SKM-1 treated with dmso at 0.1 percent for 144 hours (cell line): ENCODE measurements at regions not wholly inside any gene's neighbourhood (a gene's known extent, or its start where the extent isn't known, plus 50 kb on each side); places are given as distances from the start of the nearest gene placed in this dataset.
"Not testable (repeated sequence)": the region's sequence is repeated elsewhere in the genome, so short reads cannot be mapped to it uniquely, and the experiment has no call there.

ENCODE experiments used
- DNase-seq: peaks from one replicate; lab custom pipeline; 2025; ENCODE audit not compliant: unreplicated experiment; lab: John Stamatoyannopoulos, UW

DNA sequence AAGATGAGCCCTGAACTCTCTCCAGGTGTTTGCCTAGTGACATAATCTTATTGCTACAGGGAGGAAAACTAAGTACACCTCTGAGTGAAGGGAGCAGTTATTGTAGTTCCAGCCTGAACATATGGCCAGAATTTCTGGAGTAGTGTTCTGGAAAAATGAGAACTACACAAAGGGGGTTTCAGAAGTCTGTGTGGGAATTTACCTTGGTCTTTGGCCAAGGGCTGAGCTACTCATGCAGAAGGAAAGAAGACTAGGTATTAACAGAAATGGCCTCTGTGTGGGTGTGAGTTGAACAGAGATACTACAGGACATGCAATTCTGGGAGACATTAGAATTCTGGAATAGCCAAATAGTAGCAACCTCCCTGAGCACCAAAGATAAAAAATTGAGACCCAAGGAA lies 1009.7 kb upstream of the GJE1 start:
- DNase-seq: no peak

DNA sequence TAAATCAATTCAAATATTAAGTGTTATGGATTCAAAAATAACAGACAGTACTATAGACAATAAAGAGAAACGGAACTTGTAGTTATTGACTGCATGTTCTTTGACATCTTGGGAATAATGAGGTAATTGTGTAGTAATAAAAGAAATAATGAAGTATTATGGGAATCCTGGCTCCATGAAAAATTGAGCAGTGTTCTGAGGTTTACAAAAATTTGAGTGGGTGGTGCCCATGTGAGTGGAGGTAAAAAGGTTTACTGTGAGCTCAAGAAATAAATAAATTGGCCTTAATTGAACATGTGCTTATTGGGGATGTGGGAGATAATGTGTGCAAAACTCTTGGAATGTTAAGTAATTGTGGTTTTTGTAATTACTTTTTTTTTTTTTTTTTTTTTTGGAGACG lies 1013.7 kb upstream of the GJE1 start:
- DNase-seq: no peak

DNA sequence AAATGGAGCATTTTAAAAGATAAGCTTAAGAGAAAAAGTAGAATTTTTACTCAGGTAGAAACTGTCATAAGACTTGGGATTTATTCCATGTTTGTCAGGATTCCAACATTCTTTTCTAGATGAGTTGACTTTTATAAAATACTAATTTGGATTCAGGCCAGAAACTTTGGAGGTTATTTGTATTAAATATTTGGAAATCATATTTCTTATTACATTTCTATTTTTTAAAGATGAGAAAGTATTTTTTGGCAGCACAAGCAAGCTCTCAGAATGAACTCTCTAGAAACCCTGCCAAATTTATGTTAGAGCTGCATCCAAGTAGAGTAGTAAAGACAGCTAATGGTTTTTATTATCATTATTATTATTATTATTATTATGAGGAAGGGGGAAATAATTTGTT lies 1014.9 kb upstream of the GJE1 start:
- no peak for DNase-seq

DNA sequence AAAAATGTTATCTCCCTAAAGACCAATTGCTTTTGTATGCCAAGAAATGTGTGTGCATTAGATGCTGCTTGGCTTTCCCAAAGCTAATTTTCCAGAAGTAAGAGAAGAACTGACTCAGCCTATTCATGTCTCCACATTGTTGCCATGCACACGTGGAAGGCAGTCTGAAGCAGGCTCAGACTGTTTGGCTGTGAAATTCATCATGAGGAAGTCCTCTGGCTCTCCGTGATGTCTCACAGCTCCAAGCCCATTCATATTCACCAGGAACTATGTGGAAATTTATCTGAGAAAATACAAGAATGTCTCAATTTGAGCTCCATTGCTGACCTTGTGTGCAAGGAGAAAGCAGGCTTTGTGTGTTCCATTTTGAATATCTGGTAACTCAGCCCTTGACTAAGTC lies 1022.2 kb upstream of the GJE1 start:
- DNase-seq: no peak

DNA sequence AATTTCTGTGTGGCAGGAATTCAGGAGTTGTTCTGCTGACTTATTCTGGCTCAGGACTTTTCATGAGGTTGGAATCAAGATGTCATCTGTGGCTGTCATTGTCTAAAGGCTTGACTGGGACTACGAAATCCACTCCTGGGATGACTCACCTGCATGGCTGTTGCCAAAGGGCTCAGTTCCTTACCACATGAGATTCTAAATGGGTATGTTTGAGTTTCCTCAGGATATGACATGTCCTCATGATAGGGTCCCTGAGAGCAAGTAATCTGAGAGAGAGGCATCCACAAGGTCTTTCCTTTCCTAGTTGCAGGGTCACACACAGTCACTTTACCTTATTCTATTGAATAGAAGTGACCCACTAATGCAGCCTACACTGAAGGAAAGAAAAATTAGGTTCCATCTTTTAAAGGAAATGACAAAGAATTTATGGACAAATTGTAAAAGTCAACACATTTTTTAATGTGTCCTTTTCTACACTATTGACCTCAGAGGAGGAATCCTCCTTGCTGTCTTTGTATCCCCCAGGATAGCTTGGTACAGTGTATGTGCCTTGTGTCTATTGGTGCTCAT lies 1025.0 kb upstream of the GJE1 start:
- DNase-seq: no peak

DNA sequence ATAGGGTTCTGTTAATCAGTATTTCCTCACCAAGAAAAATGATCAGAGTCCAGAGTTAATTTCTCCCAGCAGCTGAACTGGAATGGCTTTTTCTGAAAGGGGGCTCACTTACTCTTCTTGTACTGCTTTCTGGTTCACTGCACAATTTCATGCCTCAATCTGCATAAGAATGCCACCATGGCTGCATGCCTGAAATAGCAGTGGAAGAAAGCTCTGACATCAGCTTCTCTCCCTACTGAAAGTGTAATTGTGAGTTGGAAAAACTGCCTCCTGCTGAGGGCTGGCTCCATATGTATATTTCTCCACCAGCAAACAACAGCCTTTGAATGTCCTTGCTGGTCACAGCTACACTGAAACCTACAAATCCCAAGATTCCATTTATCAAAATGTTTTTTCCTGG lies 1027.2 kb upstream of the GJE1 start:
- DNase-seq: no peak

DNA sequence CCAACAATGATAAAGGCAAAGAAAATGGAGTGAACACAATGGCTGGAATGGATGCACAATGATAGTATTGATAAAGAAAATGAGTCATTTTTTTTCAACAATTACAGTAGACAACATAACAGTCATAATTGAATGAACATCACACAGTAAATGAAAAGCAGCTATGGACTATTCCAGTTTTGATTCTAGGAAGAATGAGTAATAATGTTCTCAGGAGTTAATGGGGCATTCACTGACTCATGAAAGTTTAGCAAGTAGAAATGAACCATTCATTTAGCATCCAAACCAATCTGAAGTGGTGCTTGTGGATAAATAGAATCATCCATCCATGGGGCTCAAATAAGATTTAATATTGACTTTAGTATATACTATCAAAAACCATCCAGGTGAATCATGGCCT lies 1029.5 kb upstream of the GJE1 start:
- DNase-seq: no peak

DNA sequence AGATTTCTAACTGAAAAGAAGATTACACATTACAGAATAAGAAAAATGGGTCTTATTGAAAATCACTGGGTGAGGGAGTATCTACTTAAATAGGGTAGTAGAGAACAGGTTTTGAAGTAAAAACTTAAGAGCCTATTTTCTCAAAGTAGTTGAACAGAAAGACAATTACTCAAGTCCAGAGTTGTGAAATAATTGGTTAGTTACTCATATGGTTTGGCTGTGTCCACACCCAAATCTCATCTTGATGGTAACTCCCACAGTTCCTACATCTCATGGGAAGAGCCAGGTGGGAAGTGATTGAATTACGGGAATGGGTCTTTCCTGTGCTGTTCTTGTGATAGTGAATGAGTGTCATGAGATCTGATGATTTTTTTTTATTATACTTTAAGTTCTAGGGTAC lies 1035.3 kb upstream of the GJE1 start:
- no peak for DNase-seq

DNA sequence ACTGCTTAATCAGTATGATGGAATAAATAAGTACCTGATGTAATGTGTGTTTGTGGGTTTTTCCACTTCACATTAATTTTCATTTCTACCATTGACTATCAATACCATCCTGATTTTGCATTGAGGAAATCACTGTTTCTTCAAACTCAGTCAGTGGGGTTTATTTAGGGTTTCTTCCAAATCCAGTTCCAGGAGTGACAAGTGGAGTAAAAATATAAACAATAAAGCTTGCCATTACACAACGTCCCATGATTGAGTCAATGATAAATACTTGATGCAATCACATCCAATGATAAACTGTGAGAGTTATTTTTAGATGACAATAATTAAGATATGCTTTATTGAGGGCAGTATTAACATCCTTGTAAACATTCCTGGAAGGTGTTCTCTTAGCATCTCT lies 1037.4 kb upstream of the GJE1 start:
- no peak for DNase-seq

DNA sequence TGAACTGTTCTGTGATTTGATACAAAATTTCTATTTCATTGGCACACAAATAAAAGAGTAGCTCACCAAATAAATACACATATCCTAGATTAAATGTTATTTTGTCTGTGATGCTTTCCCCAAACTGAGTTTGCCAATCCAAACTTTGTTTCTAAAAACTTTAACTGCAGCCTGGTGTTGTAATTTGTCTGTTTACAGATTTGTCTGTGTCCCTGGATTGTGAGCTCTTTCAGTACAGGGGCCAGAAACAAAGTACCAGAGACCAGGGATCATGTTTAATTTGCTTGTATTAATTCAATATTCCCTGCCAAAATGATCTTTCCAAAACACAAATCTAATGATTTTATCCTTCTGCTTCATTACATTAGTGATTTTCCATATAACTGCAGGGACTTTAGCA lies 1044.6 kb upstream of the GJE1 start:
- no peak for DNase-seq

DNA sequence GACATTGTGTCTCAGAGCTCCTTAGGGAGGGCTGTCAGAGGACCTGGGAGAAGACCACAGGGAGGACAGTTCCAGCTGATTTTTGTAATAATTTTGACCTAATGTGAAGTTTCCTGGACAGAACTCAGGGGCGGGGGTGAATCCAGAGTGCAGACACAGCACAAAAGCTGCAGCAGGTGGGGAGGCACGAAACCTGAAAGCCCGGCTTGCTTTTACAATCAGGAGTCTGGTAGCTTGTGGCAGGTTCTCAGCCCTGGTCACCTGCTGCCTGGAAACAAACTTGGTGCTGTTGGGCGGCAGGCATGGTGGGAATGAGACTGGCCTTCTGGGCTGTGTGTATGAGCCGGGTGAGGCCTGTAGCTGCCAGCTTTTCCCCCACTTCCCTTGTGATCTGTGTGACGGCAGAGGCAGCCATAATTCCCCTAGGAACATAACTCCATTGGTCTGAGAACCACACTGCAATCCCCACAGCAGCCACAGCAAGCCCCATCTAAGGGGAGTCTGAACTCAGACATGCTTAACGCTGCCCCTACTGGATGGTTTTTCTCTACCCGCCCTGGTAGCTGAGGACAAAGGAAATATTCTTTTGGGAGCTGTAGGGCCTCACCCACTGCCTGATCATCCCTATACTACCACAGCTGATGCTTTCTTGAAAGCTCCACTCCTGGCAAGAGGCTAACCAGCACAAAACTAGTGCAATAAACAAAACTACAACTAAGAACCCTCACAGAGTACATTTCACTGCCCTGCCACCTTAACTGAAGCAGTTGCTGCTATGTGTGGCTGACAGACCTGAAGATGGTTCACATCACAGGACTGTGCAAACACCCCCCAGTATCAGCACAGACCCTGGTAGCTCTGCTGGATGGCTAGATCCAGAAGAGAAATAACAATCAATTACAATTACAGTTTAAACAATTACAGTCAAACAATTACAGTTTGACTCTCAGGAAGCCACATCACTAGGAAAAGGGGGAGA lies 1055.1 kb upstream of the GJE1 start:
- DNase-seq: peak; percentile 32

DNA sequence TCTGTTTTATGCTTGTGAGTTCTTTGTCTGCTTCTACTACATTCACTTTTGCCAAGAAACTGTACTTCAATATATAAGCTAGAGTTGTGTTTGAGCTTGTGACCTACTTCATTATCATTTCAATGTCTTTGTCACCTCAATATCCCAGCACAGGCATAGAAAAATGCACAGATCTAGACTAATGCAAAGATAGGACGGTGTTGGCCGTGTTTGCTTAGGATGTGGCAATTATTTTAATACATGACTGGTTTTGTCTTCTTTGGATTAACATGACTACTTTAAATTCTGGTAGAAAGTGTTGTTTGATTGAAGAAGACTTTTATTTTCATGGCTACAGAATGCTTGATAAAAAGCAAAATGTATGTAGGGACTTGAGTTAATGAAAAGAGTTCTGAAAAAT lies 1075.0 kb upstream of the GJE1 start:
- no peak for DNase-seq

DNA sequence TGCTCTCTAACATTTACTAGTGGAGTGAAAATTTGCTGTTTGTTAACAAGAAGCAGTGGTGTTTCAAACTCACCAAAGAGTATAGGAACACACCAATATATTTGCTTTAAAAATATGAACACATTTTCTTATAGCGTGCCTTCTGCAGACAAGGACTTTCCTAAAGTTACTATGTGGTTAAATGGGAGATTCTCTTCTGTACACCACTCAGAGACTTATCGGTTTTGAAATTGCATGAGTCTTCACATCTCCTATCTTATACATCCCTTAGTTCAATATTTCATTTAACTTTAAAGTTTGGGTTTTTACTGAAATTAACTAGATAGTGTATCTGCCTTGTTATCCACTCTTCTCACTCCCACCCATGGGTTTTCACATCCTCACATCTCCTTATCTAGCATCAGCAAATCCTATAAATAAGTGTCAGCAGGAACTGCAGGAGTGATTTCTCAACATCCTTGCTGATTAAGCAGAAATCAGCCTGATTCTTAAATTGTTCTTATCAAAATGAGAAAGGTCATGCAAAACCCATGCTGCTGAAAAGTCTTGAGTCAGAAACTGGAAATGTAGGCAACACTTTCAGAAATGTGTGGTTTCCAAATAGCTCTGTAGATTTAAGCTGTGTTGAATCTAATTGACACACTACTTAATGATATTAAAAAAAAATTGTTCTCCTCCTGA lies 1075.6 kb upstream of the GJE1 start:
- DNase-seq: no peak

DNA sequence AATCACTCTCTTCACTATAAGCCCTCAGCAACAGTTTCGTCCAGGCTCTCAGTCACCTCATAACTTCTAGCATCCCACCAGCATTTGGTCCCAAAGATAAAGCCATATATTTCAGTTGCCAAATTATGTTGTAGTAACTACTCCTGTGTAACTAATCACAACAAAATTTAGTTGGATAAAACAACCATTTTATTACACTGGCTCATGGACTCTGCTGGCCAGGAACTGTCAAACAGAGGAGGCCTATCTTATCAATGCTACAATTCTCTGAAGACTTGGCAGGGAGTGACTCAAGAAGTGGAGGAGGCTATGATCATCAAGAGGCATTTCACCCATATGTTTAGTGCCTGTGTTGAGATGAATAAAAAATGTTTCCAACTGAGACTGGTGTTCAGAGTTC lies 1082.3 kb upstream of the GJE1 start:
- no peak for DNase-seq

DNA sequence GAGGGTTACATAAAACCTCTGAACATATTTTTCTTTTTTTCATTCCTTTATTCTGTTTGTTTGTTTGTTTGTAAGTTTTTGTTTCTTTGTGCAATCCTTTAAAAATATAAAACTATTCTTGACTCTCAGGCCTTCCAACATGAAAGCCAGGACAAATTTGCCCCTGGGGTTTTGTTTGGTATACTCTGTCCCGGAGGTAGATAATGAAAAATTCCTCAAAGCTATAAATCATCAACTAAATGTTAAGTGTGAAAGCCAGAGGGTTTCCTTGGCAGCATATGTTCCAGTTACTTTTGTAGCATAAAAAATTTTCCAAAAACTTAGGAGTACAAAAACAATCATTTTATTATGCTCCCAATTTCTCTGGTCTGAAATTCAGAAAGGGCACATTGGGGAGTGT lies 1084.3 kb upstream of the GJE1 start:
- DNase-seq: no peak

DNA sequence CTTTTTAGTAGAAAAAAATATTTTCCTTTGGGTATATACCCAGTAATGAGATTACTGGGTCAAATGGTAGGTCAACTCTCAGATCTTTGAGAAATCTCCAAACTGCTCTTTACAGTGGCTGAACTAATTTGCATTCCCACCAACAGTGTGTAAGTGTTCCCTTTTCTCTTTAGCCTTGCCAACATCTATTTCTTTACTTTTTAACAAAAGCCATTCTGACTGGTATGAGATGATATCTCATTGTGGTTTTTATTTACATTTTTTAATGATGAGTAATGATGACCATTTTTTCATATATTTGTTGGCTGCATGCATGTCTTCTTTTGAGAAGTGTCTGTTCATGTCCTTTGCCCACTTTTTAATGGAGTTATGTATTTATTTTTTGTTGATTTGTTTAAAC lies 1086.2 kb upstream of the GJE1 start:
- DNase-seq: not testable (repeated sequence)

DNA sequence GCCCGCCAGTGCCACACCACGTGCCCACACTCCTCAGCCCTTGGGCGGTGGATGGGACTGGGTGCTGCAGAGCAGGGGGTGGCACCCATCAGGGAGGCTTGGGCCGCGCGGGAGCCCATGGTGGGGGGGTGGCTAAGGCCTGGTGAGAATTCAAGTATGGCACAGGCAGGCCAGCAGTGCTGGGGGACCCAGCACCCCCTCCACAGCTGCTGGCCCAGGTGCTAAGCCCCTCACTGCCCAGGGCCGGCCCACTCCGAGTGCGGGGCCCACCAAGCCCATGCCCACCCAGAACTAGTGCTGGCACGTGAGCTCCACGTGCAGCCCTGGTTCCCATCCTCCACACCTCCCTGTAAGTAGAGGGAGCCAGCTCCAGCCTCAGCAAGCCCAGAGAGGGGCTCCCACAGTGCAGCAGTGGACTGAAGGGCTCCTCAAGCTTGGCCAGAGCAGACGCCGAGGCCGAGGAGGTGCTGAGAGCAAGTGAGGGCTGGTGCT lies 1091.1 kb upstream of the GJE1 start:
- no peak for DNase-seq

DNA sequence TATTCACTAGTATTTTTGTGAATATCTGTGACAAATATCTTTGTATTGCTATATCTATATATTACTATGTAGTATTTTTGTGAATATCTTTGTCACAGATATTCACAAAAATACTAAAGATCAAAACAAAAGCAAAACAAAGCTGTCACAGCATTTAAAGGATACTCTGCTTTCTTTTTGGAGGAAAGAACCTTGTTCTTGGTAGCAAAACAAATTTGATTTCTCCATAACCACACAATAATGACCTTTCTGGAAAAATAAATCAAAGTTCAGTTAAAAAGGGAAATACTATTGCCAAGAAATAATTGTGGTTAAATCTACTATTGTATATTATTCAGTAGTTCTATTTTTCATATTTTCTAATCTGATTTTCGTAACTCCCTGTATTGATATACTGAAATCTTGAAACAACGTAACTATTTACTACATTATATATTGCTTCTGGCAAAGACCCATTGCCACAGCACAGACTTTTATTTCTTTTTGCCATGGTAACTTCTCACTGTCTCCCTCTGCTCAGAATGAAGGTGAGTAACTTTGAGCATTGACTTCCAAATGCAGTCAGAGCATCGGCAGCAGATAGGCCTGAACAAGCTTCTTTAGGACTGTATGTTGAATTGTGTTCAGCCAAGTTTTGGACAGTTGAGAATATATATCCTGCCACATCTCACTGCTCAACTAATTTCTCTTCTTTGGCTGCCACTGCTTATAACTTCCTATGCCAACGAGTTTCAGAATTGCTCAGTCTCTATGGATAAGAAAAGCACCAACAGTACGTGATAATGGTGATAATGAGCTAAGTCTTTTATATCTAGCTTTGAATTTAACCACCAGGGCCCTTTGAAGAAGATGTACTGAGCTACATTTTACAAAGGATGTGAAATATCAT lies 1097.2 kb upstream of the GJE1 start:
- DNase-seq: no peak

DNA sequence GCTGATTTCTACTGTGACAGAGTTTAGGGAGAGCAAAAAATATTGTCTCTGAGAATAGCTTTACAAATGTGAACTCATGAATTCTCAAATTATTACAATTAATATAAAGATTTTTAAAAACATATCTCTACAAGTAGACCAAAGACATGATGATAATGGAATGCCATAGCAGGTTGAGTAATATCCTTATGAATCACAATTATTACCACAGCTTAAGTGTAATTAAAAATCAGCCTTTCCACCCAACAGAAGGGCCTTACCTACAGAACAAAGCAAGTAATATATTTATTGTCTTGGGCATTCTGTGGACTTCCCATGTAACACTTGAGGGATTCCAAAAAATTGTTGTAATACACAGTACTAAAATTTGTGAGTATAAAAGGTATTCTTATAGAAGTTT lies 1099.6 kb upstream of the GJE1 start:
- no peak for DNase-seq

DNA sequence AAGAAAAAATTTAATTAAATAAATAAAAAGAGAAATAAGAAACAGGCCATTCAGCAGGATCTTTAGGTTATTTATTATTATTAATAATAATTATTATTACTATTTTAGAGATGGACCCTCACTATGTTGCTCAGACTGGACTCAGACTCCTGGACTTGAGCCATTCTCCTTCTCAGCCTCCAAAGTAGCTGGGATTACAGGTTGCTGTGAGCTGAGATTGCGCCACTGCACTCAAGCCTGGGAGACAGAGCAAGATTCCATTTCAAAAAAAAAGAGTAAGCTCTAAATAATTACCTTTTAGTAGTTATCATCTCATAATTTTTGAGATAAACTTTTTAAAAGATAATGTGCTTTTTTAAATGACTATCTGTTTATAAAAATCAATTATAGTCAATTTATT lies 1102.8 kb upstream of the GJE1 start:
- no peak for DNase-seq

DNA sequence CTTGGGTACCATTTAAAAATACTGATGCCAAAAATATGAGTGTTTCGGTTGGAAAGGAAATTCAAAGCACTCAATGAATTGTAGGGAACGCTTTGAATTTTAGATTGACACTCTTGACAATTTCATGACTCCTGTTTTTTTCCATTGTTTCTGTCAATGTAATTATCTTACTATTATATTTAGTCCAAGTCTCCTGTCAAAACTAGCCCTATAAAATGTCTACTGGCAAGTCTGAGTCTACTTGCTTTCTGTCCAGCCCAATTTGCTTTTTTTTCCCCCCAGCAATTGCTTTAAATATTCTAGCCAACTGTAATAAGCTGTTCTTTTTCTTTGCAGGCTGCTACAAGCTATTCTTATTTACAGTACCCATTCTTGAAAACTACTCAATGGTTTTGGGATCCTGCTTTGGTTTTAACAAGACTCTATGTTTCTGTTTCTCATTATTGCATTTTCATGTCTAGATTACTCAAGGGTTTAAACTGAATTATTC lies 1103.9 kb upstream of the GJE1 start:
- no peak for DNase-seq
